Left lung (tissue), 4 donors: ENCODE measurements at regions not wholly inside any gene's neighbourhood (a gene's known extent, or its start where the extent isn't known, plus 50 kb on each side); places are given as distances from the start of the nearest gene placed in this dataset.

Experiments
- ATAC-seq: fragments of 200-7000 bp; cut with Tn5 transposase; one replicate; pipeline ENCODE4 v1.9.1; 2020; ENCODE audit warnings: moderate library complexity
- DNase-seq, 4 donors: peaks; one replicate each; pipeline ENCODE4 v3.0.0-alpha.2; 2013 to 2020
- H3K27ac ChIP-seq, 2 donors: fragments of 200-600 bp; sonication (generic) in 1 of 2; one replicate each; pipeline versions ENCODE4 v1.5.0 to v1.8.0; 2020 to 2021
- H3K27me3 ChIP-seq, 2 donors: fragments of 200-600 bp; sonication (generic) in 1 of 2; one replicate each; pipeline versions ENCODE4 v1.5.0 to v1.8.0; 2020 to 2021
- H3K36me3 ChIP-seq, 2 donors: fragments of 200-600 bp; sonication (generic) in 1 of 2; one replicate each; pipeline versions ENCODE4 v1.5.0 to v1.8.0; 2020 to 2021
- H3K4me1 ChIP-seq, 2 donors: fragments of 200-600 bp; one replicate each; pipeline ENCODE4 v1.8.0; 2021
- H3K4me3 ChIP-seq, 2 donors: fragments of 200-600 bp; sonication (generic) in 1 of 2; one replicate each; pipeline versions ENCODE4 v1.5.0 to v1.8.0; 2020 to 2021; ENCODE audit warnings: mild to moderate bottlenecking in 1 of 2
- H3K9me3 ChIP-seq, 2 donors: fragments of 200-600 bp; sonication (generic) in 1 of 2; one replicate each; pipeline versions ENCODE4 v1.5.0 to v1.8.0; 2020 to 2021
- CTCF ChIP-seq, 2 donors: fragments of 200-600 bp; sonication (generic) in 1 of 2; IDR thresholded peaks; one replicate each; pipeline versions ENCODE4 v1.5.0 to v1.8.0; 2021; ENCODE audit warnings: antibody characterized with exemption in 2 of 2
- intact Hi-C, 2 donors: fragments of 100-400 bp; cut with DNase I; formaldehyde crosslinking; loops; one replicate each; pipeline versions ENCODE4 v1.11.2 to v1.14.2; 2022
- donor health status: DM: no; HTN: yes; CAD: no.
- donor health status: DM: no; HTN: no; CAD: no.

GRCh38 chr7:113389112-113389646 is 270.8 kb upstream of the SMIM30 start:
- intact Hi-C loops: no loop called here
- Histone ChIP-seq H3K4me1 (no peaks in the 10 kb centered on the region), H3K36me3 (no peaks in the 10 kb centered on the region), H3K27me3 (no peaks in the 10 kb centered on the region), H3K4me3 (no peak overlapping the region), H3K9me3 (no peaks in the 10 kb centered on the region), H3K27ac (no peak overlapping the region)
- no peak for DNase-seq
- no peak for ATAC-seq
- TF ChIP-seq CTCF (IDR thresholded peaks at IDR 0.05): no peak

GRCh38 chr7:113383638-113384037 is 265.3 kb upstream of the SMIM30 start:
- H3K4me3 ChIP-seq: no peak overlapping the region
- no peaks in the 10 kb centered on the region for H3K4me1 ChIP-seq
- H3K27ac ChIP-seq: no peak overlapping the region
- H3K36me3 ChIP-seq: no peaks in the 10 kb centered on the region
- intact Hi-C loops: no loop called here
- H3K9me3 ChIP-seq: no peaks in the 10 kb centered on the region
- TF ChIP-seq CTCF (IDR thresholded peaks at IDR 0.05): no peak
- DNase-seq: no peak
- no peaks in the 10 kb centered on the region for H3K27me3 ChIP-seq
- no peak for ATAC-seq

- H3K9me3 ChIP-seq: no peaks in the 10 kb centered on the region
- TF ChIP-seq CTCF (IDR thresholded peaks at IDR 0.05): no peak
- no peak for ATAC-seq
- H3K36me3 ChIP-seq: no peaks in the 10 kb centered on the region
- no peak overlapping the region for H3K4me3 ChIP-seq
- intact Hi-C loops: no loop called here
- no peak overlapping the region for H3K27ac ChIP-seq
- no peaks in the 10 kb centered on the region for H3K4me1 ChIP-seq
- H3K27me3 ChIP-seq: no peaks in the 10 kb centered on the region
- DNase-seq: no peak
Observed at GRCh38 chr7:113379746-113380145, 261.4 kb upstream of the SMIM30 start.

- no peak for TF ChIP-seq CTCF (IDR thresholded peaks at IDR 0.05)
- Histone ChIP-seq H3K4me1 (no peaks in the 10 kb centered on the region), H3K27ac (no peak overlapping the region), H3K27me3 (no peaks in the 10 kb centered on the region), H3K36me3 (no peaks in the 10 kb centered on the region), H3K9me3 (no peaks in the 10 kb centered on the region), H3K4me3 (no peak overlapping the region)
- ATAC-seq (no peak), DNase-seq (no peak)
- intact Hi-C loops: no loop called here
Observed at GRCh38 chr7:113374955-113375354, 256.6 kb upstream of the SMIM30 start.

- no peak overlapping the region for H3K27ac ChIP-seq
- H3K36me3 ChIP-seq: no peaks in the 10 kb centered on the region
- H3K4me1 ChIP-seq: no peaks in the 10 kb centered on the region
- TF ChIP-seq CTCF (IDR thresholded peaks at IDR 0.05): no peak
- DNase-seq (no peak), ATAC-seq (no peak)
- H3K4me3 ChIP-seq: no peak overlapping the region
- intact Hi-C loops: no loop called here
- H3K27me3 ChIP-seq: no peaks in the 10 kb centered on the region
- H3K9me3 ChIP-seq: no peaks in the 10 kb centered on the region
Observed at GRCh38 chr7:113373863-113374262, 255.5 kb upstream of the SMIM30 start.
